ENCODE measurements at regions not wholly inside any gene's neighbourhood (a gene's known extent, or its start where the extent isn't known, plus 50 kb on each side); places are given as distances from the start of the nearest gene placed in this dataset.

DNA sequence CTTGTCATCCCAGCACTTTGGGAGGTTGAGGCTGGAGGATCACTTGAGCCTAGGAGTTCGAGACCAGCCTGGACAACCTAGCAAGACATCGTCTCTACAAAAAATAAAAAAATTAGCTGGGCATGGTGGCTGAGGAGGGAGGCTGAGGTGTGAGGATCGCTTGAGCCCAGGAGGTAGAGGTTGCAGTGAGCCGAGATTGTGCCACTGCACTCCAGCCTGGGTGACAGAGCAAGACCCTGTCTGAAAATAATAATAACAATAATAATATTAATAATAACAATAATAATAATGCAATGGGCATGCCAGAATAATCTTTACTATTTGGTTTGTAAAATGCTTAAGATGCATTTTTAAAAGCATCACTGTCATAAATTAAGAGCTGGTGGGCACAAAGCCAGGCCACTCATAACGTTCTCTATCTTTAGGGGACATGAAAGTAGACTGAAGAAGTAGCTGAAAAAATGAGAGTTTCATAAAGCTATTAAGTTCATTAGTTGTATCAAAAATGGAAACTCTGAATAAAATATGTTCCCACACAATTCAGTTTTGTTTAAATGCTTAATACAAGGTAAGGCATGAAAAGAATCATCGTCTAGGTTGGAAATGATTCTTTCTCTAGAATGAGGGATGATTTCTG, 51.6 kb upstream of the ITPKB start:
- Histone ChIP-seq H3K36me3 (replicated peaks in 1 of 2; ENCODE audit: control extremely low read depth in 1 of 2, control insufficient read depth in 1 of 2, extremely low read depth in 1 of 2, insufficient read depth in 2 of 2, low read length in 1 of 2) (no peaks in the 10 kb centered on the region), H3K27ac (ENCODE audit: low read length in 2 of 2) (no peak overlapping the region), H3K4me1 (ENCODE audit: control insufficient read depth in 2 of 2, insufficient read depth in 2 of 2, low read length in 2 of 2) (no peaks in the 10 kb centered on the region), H3K27me3 (replicated peaks in 1 of 4; ENCODE audit: control extremely low read depth in 1 of 4, control insufficient read depth in 3 of 4, insufficient read depth in 4 of 4, low read length in 3 of 4) (peaks cover 0 to 2% (median 0%) of the 10 kb centered on the region in 4 experiments), H3K4me3 (ENCODE audit: control extremely low read depth in 1 of 5, extremely low read depth in 1 of 5, insufficient read depth in 1 of 5, low read depth in 2 of 5, low read length in 4 of 5) (no peak overlapping the region), H3K9ac (ENCODE audit: low read length) (no peak overlapping the region), H3K4me2 (replicated peaks; ENCODE audit: low read depth, low read length, poor library complexity, severe bottlenecking) (no peak overlapping the region), H3K9me3 (ENCODE audit: control extremely low read depth in 1 of 3, control insufficient read depth in 2 of 3, insufficient read depth in 1 of 3, low read length in 2 of 3) (no peaks in the 10 kb centered on the region), H2AFZ (ENCODE audit: insufficient read depth, low read depth, low read length, poor library complexity, severe bottlenecking) (no peak overlapping the region), H4K20me1 (ENCODE audit: control insufficient read depth, insufficient read depth, low read length, poor library complexity, severe bottlenecking) (no peaks in the 10 kb centered on the region), H3K79me2 (ENCODE audit: control insufficient read depth, insufficient read depth, low read length) (no peaks in the 10 kb centered on the region)
- TF ChIP-seq, protein P1, sequence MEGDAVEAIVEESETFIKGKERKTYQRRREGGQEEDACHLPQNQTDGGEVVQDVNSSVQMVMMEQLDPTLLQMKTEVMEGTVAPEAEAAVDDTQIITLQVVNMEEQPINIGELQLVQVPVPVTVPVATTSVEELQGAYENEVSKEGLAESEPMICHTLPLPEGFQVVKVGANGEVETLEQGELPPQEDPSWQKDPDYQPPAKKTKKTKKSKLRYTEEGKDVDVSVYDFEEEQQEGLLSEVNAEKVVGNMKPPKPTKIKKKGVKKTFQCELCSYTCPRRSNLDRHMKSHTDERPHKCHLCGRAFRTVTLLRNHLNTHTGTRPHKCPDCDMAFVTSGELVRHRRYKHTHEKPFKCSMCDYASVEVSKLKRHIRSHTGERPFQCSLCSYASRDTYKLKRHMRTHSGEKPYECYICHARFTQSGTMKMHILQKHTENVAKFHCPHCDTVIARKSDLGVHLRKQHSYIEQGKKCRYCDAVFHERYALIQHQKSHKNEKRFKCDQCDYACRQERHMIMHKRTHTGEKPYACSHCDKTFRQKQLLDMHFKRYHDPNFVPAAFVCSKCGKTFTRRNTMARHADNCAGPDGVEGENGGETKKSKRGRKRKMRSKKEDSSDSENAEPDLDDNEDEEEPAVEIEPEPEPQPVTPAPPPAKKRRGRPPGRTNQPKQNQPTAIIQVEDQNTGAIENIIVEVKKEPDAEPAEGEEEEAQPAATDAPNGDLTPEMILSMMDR (IDR thresholded peaks at IDR 0.05): no peak
- no peak for TF ChIP-seq EZH2 (IDR thresholded peaks at IDR 0.05; ENCODE audit: borderline replicate concordance, insufficient read depth, low read depth, low read length, poor library complexity, severe bottlenecking)
- Mint-ChIP-seq H3K4me3 (no peak overlapping the region), H3K9me3 (ENCODE audit: insufficient read depth) (no peaks in the 10 kb centered on the region), H3K27ac (no peak overlapping the region), H3K4me1 (peaks cover 4% of the 10 kb centered on the region), H3K27me3 (peaks cover 4% of the 10 kb centered on the region)
- no peak for DNase-seq
- POLR2A ChIA-PET: no interaction called here
- WGBS (ENCODE audit: insufficient coverage): no CpG with 5 or more reads among the region's 6 CpGs
- CTCF ChIA-PET: interaction anchor here (1.5 kb wide), 1 partner anchor 155 kb away, joined by 3 read pairs; no protein-coding TSS in a partner anchor
- intact Hi-C loops (cut with micrococcal nuclease): no loop called here
- ATAC-seq (ENCODE audit: low read depth): no peak

DNA sequence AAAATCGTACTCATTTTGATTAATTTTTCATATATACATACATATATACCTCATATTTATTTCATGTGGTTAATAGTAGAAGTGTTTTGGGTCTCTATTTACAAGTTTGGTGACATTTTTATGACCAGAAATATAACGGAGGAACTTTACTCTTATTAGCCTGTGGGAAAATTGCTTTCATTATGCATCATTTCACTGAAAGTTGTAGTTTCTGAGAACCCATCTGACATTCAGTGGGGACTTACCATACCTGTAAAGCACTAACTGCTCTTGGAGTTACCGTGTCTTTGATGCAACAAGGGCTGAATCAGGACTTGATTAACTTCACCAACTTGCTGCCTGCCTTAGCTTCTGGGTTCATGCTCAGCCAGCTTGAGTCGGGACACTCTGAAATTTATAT, 49.9 kb upstream of the ITPKB start:
- H3K4me3 Mint-ChIP-seq: no peak overlapping the region
- Histone ChIP-seq H3K27me3 (replicated peaks in 1 of 4; ENCODE audit: control extremely low read depth in 1 of 4, control insufficient read depth in 3 of 4, insufficient read depth in 4 of 4, low read length in 3 of 4) (peaks cover 0 to 2% (median 0%) of the 10 kb centered on the region in 4 experiments), H3K4me2 (replicated peaks; ENCODE audit: low read depth, low read length, poor library complexity, severe bottlenecking) (no peak overlapping the region), H3K36me3 (replicated peaks in 1 of 2; ENCODE audit: control extremely low read depth in 1 of 2, control insufficient read depth in 1 of 2, extremely low read depth in 1 of 2, insufficient read depth in 2 of 2, low read length in 1 of 2) (no peaks in the 10 kb centered on the region), H3K9ac (ENCODE audit: low read length) (no peak overlapping the region), H3K4me3 (ENCODE audit: control extremely low read depth in 1 of 5, extremely low read depth in 1 of 5, insufficient read depth in 1 of 5, low read depth in 2 of 5, low read length in 4 of 5) (no peak overlapping the region), H3K79me2 (ENCODE audit: control insufficient read depth, insufficient read depth, low read length) (no peaks in the 10 kb centered on the region), H2AFZ (ENCODE audit: insufficient read depth, low read depth, low read length, poor library complexity, severe bottlenecking) (no peak overlapping the region), H3K27ac (ENCODE audit: low read length in 2 of 2) (no peak overlapping the region), H4K20me1 (ENCODE audit: control insufficient read depth, insufficient read depth, low read length, poor library complexity, severe bottlenecking) (no peaks in the 10 kb centered on the region), H3K4me1 (ENCODE audit: control insufficient read depth in 2 of 2, insufficient read depth in 2 of 2, low read length in 2 of 2) (no peaks in the 10 kb centered on the region), H3K9me3 (ENCODE audit: control extremely low read depth in 1 of 3, control insufficient read depth in 2 of 3, insufficient read depth in 1 of 3, low read length in 2 of 3) (no peaks in the 10 kb centered on the region)
- intact Hi-C loops (cut with micrococcal nuclease): no loop called here
- no CpG with 5 or more reads among the region's 4 CpGs for WGBS (ENCODE audit: insufficient coverage)
- CTCF ChIA-PET: no interaction called here
- ATAC-seq (ENCODE audit: low read depth): no peak
- H3K27me3 Mint-ChIP-seq: peaks cover 4% of the 10 kb centered on the region
- DNase-seq: no peak
- TF ChIP-seq, protein P1 (IDR thresholded peaks at IDR 0.05): no peak
- TF ChIP-seq EZH2 (IDR thresholded peaks at IDR 0.05; ENCODE audit: borderline replicate concordance, insufficient read depth, low read depth, low read length, poor library complexity, severe bottlenecking): no peak
- POLR2A ChIA-PET: no interaction called here
- H3K4me1 Mint-ChIP-seq: peaks cover 4% of the 10 kb centered on the region
- no peak overlapping the region for H3K27ac Mint-ChIP-seq
- H3K9me3 Mint-ChIP-seq (ENCODE audit: insufficient read depth): no peaks in the 10 kb centered on the region

Data from B cell (primary cell).